ENCODE measurements at regions not wholly inside any gene's neighbourhood (a gene's known extent, or its start where the extent isn't known, plus 50 kb on each side); places are given as distances from the start of the nearest gene placed in this dataset.

DNA sequence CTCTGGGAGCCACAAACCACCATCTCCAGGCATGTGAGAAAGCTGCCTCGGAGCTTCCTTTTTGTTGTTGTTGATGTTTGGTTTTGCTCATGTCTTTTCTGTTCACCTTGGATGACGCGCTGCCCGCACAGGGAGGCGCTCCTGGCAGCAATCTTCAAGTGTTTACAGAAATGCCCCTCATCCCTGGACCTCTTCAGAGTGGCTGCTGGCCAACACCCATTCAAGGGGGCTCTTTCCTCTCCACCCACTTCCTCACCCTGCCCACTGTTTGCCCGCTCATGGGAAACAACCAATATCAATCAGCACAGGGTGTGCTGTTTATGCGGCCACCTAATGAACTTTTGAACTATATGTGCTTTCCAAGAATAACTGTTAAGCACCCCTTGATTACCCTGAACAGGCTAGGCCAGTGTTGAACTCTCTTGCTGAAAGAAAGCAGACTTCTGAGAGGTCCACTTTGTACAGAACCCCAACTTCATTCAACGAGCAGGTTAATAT, 355.1 kb upstream of the CLNK start:
- TF ChIP-seq REST (IDR thresholded peaks at IDR 0.05; ENCODE audit: low read depth, low read length) = no peak
- no peak for TF ChIP-seq JUND (IDR thresholded peaks at IDR 0.05)
- TF ChIP-seq RAD21 (IDR thresholded peaks at IDR 0.05; ENCODE audit: low read length) = no peak
- no peak for TF ChIP-seq SIN3A (IDR thresholded peaks at IDR 0.05; ENCODE audit: borderline replicate concordance, low read depth, low read length)
- no peak for TF ChIP-seq EZH2phosphoT487 (IDR thresholded peaks at IDR 0.05; ENCODE audit: borderline replicate concordance, low read depth)
- TF ChIP-seq, protein P1, sequence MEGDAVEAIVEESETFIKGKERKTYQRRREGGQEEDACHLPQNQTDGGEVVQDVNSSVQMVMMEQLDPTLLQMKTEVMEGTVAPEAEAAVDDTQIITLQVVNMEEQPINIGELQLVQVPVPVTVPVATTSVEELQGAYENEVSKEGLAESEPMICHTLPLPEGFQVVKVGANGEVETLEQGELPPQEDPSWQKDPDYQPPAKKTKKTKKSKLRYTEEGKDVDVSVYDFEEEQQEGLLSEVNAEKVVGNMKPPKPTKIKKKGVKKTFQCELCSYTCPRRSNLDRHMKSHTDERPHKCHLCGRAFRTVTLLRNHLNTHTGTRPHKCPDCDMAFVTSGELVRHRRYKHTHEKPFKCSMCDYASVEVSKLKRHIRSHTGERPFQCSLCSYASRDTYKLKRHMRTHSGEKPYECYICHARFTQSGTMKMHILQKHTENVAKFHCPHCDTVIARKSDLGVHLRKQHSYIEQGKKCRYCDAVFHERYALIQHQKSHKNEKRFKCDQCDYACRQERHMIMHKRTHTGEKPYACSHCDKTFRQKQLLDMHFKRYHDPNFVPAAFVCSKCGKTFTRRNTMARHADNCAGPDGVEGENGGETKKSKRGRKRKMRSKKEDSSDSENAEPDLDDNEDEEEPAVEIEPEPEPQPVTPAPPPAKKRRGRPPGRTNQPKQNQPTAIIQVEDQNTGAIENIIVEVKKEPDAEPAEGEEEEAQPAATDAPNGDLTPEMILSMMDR (IDR thresholded peaks at IDR 0.05) = no peak
- TF ChIP-seq USF1 (IDR thresholded peaks at IDR 0.05; ENCODE audit: borderline replicate concordance, low read depth) = no peak
- TF ChIP-seq RCOR1 (IDR thresholded peaks at IDR 0.05; ENCODE audit: low read length) = no peak

Measured in SK-N-SH (cell line).